HG02678 (cell line): ENCODE measurements at regions not wholly inside any gene's neighbourhood (a gene's known extent, or its start where the extent isn't known, plus 50 kb on each side); places are given as distances from the start of the nearest gene placed in this dataset.

ENCODE experiments used
- ATAC-seq: cut with Tn5 transposase; IDR thresholded peaks from one replicate; pipeline ENCODE4 v1.9.1; 2021; ENCODE audit warnings: mild to moderate bottlenecking, moderate library complexity; ENCODE audit not compliant: unreplicated experiment

DNA sequence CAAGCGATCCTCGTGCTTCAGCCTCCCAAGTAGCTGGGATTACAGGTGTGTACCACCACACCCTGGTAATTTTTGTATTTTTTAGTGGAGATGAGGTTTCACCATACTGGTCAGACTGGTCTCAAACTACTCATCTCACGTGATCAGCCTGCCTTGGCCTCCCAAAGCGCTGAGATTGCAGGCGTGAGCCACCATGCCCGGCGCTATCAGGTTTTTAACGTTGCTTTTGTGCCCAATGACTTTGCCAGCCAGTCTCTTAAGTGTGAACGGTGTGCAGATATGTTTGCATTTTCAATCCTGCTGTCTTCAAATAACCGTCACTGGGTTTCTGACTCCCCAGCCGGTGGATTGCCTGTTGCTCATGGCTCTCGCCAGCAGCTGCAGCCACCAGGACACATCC lies 201.8 kb upstream of the PPP2R2D start:
- ATAC-seq: no peak

DNA sequence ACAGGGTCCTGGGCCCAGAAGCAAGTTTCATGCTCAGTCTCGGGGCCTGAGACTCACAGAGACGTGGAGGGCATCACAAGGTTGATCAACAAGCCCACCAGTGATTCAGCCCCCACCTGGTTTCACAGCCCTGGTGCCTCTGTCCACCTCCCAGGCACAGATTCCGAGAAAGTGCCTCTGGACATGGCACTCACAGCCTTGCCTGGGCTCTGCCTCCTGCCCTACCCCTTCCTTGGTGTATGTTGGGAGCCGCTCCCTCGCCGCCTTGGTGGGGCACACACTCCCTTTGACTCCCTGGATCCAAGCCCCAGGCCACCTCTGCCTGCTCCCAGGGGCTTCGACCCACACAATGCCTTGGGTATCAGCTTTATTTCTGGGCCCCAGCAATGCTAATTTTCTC lies 200.8 kb upstream of the PPP2R2D start:
- ATAC-seq: no peak

DNA sequence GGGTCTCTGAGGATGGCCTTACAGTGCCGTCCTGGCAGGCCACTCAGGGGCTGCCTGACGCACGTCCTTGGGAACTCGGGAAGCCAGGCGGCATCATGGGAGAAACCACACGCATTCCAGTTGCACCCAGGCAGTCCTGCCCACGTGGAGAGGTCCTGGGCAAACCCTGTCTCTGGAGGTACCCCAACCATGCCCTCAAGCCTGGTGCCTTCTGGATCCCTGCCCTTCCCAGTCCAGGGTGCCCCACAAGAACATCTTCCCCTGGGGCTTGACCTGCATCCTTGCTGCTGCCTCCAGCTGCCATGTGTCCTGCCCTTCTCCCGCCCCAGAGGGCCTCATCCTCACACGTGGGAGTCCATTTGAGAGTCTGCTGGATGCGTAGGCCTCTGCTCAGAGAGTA lies 200.3 kb upstream of the PPP2R2D start:
- ATAC-seq: no peak

DNA sequence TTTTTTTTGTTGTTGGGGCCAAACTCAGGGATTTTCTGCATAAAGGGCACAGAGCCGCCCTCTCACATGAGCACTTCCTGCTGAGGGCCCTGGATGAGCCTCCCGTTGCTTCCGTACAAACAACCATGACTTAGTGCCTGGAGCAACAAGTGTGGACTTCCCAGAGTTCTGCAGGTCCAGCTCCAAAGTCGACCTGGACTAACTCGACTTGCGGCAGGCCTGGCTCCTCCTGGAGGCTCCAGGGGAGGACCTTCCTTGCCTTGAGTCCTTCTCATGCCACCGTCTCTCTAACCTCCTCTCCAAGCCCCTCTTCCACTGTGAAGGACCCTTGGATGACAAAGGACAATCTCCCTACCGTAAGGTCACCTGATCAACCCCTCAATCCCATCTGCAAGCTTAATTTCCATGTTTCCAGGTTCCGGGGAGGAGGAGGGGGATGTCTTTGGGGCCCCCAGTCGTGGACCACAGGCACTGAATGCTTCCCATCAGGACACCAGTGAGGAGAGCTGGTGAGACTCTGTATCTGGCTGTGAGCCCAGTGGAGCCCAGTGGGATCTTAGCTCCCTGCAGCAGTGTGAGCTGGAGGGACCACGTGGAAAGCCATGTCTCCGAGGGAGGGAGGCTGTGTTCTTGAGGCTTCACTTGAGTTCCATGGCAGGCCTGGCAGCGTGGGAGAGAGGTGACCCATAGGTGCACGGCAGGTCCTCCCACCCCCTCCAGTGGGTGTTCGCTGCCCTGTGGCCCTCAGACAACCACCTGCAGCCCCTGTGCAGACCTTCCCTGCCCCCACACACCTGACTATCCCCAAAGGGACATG lies 199.5 kb upstream of the PPP2R2D start:
- no peak for ATAC-seq

DNA sequence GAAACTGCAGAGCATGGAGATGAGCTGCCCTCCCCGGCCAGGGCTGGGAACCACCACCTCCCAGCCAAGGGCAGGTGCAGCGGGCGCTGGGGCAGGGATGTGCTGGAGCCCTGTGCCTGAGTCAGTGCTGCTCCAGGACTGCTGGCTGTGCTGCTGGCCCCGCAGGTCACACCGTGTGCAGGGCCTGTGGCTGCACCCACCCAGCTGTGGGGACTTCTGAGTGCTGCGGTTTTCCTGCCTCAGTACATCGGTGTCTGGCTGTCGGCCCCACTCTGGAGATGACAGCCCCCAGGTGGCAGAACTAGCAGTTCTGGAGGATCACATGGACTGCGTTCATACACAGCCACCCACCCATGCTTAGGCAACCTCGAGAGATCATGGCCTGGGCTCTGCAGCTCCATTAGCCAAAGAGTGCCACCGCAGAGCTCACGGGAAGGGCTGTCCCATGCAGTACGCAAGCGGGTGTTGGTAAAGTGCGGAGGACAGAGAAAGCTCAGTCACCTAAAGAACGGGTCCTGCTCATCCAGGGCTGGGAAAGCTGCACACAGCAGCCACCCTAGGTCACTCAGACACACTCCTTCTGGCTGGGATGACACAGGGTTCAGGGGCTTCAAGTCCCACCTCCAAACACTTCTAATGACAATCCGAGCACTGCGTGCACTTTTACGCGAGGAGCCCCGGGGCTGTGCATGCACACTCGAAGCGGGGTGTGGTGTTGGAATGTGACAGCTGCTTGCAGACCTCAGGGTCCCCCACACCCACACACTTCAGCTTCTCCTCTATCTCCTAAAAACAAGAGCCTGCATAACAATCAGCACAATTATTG lies 198.1 kb upstream of the PPP2R2D start:
- no peak for ATAC-seq

DNA sequence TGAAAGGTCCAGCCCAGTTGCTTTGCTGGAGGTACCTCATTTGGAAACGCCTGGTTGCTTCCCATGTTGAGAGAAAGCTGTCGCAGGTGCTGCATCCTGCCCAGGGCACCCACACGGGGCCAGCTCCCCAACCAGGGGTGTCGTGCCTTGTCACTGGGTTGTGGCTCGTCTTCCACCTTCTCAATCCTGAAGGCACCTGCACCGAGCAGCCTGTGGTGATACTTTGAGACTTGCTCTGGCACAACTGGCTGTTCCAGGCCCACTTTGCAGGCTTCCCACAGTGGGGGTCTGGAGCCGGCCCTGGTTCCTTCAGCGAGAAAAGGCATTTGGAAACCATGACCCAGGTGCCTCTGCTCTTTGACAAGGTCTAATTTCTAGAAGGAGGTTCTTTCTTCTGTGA lies 197.3 kb upstream of the PPP2R2D start:
- no peak for ATAC-seq

DNA sequence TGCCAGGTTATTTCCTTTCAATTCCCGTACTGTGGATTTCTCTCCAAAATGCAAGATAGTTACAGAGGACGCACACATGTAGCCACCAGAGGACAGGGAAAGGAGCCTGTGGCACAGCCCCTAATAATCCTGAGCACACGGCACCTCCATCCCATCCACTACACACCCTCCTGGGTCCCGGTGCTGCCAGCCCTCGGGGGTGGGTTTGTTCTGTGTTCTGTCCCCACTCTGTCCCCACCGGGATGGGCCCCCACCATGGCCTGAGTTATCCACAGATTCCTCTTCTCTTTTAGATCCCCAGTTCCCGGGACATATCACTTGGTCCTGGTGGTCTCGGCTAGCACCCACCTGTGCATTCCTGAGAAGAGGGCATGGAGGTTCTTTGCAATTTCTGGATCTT lies 196.9 kb upstream of the PPP2R2D start:
- no peak for ATAC-seq

DNA sequence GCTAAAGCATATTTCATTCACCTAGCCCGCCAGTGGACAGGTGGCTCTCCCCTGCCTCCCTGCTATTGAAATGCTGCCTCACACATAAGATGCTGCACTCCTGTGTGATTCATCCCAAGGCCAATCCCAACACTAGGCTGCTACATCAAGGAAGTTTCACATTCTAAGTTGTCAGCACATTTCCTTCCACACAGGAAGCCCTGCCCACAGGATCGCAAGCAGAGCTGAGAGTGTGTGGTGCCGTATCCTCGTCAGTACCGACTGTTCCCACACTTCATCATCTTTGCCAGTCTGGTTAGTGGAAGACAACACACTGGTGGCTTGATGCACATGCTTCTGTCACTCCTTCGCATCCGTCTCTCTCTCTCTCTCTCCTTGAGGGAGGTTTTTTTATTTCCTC lies 194.3 kb upstream of the PPP2R2D start:
- no peak for ATAC-seq

DNA sequence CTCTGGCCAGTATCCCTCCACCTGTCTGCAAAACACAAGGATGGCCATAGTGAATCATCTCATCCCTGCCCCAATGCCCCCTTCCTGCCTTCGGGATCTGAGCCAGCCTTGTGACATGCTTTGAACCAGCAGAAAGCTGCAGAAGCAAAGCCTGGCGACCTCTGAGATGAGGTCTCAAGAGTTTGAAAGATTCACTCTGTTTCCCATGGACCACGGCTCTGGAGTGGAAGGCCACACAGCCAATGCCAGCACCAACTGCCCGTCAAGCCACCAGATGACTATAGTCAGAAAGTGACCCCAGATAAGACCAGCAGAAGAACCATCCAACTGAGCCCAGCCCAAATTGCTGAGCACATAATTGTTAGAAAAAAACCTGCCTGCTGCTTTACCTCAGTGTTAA lies 193.9 kb upstream of the PPP2R2D start:
- no peak for ATAC-seq

DNA sequence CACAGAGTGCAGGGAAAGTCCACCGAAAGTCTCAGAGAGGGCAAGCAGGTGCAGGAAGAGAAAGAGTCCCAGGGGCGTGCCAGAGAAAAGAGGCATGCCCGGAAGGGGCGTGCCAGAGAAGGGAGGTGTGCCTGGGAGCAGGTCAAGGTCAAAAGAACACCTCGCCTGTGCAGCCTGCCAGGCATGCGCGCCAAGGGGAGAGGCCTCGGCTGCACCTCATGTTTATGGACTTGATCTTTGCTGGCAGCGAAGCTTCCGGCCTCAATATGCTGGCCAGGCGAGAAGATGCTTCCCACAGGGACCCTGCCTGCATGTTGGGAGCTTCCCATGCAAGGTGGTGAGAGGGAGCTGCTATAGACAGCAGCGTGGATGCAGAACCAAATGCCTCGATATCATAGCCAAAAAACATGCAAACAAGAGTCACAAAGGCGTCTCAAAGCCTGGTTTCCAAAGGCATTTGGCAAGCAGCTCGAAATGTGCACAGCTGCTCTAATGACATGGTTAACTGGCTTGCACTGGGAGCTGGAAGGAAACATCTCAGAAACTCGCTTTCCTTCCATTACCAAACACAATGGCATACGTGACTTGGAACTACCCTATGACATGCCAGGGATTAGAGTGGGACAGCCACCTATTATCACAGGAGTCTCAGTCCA lies 192.5 kb upstream of the PPP2R2D start:
- ATAC-seq: no peak

DNA sequence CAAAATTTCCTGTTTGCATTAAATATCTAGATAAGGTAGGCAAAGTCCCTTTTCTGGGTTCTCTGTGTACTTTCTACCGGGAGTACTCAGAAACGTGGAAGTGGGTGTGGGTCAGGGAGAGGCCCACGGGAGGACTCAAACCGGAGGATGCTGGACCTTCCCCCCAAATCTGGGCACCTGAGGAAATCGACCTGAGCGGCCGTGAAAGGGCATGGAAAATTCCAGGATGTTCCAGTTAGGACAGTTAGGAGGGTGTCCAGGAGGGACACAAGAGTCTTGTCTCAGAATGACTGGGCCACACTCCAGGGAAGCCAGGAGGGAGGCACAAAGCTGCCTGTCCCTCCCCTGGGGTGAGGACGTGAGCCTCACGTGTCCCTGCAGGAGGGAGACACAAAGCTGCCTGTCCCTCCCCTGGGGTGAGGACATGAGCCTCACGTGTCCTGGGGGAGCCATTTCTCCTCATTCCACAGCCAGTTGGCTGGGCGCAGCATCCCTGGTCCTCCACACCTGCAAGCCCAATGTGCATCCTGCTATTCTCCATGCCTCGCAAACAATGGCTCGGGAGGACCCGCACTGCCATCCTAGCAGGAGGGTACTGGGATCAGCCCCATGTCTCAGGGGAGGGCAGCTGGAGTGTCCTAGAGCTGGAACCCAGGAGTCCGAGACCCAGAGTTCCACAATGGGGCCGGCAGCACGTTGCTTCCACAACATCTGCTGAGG lies 190.5 kb upstream of the PPP2R2D start:
- no peak for ATAC-seq

DNA sequence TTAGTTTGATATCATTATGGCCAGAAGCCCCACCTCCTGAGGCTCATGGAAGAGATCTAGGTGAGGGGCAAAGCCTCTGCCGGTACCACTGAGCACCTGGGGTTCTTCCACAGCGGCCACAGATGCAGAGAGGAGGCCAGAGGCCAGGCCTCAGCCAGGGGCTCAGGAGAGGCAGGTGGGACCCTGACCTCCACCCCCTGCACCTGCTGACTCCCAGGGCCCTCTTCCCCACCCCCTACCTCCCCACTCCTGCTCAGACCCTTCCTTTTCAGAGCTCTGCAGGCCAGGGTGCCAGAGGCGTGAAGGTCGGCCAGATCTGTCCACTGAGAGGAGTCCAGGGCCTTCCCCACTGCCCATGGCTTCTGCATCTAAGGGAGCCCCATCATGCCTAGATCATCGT lies 178.7 kb upstream of the PPP2R2D start:
- ATAC-seq: no peak

DNA sequence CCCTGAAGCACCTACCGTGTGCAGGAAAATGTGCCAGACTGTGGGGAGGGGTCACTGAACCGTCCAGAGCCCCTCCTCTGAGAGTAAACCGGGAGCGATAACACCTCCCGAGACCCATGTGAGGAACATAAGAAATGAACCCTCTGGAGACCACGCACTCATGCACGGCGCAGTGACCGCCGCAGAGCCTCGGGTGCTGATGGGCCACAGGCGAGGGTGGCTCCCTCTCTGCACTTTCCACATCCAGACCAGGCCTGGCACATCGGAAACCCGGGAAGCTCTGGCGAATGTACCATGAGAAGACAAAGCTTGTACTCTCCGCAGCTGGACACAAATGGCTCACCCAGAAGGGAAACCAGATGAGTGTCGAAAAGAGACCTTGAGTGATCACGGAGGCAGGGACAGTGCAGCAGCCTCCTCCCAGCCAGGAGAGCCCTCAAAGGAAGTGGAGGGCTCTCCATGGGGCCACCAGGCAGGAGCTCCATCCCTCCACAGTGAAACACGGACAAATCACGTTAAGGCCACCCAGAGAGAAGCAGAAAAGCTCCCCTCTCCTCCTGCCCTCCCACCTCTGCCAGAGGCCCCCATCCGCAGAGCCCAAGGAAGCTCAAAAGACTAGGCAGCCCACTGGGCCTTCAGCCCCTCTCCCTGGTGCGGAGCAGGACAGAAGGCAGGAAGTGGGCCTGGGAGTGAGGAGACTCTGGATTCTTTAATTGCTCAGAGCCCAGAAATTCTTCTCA lies 178.1 kb upstream of the PPP2R2D start:
- no peak for ATAC-seq

DNA sequence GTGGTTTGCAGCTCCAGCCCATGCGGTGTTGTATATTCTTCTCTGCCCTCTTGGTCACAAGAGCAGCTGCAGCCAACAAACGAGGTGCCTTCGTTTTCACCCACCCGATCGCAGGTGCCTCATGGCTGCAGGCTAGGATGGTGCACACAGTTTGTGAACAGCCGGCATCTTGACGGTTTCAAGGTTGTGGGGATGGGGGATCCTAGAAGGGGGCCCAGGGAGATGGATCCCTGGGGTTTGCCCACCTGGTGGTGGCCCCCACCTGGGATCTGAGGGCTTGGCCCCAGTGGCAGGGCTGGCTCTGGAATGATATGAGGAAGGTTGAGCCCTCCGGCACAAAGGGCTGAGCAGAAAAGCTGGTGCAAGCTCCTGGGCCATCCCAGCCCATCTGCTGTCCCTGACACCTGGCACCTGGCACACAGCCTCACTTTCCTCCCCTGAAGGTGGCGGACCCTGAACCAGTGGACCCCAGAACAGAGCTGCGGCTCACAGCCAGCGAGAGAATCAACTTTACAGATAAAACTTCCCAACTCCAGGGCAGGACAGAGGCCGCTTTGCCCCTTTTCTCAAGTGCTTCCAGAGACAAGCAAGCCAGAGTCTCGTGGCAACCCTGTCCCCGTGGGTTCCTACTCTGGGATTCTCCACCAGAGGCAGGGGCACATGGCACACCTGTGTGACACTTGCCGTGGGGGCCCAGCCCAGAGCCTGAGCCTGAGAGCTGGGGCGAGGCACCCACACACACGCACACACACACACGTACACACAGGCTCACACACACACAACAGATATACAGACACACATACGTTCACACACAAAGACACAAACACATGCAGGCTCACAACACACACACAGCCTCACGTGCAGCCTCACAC lies 177.3 kb upstream of the PPP2R2D start:
- no peak for ATAC-seq

DNA sequence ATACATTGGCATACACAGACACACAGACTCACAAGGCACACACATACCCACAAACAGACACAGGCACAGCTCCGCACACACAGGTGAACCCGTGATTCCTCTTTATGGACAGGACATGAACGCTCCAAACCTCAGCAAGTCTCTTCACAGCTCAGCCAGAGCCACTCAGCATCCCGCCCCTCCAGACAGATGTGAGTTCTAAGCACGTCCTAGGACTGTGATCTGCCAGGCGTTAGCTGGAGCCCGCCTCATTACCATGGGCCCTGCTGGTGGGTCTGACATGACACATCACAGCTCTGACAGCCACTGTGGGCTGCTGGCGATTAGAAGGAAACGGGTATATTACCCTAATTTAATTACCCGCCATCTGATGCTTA lies 176.7 kb upstream of the PPP2R2D start:
- no peak for ATAC-seq

DNA sequence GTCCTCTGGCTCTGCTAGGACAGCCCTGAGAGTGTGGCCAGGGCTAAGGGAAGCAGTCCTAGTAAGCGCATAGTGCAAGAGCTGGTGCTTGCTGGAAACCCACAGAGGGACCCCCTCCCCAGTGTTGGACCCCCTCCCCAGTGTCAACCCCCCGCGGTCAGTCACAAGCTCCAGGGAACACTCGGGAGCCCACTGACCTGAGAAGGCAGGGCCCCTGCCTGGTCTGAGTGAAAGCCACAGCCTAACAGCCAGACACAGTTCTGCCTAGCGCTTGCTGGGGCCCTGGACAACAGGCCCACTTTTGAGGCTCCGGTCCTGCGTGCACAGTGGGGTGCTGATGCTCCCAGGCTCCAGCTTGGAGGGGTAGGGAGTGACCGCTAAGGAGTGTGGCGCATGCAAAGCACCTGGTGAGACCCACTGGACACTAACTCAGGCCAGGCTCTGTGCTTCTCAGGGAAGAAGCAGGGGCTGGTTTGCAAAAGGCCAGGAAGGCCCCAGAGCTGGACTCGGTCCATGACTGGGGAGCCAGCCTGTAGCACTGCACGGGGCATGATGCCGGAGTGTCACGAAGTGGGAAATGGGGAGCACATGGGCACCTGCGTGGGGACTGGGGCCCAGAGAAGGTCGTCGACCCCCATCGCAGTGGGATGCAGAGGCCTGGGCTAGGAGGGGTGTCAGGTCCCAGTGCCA lies 175.8 kb upstream of the PPP2R2D start:
- no peak for ATAC-seq

DNA sequence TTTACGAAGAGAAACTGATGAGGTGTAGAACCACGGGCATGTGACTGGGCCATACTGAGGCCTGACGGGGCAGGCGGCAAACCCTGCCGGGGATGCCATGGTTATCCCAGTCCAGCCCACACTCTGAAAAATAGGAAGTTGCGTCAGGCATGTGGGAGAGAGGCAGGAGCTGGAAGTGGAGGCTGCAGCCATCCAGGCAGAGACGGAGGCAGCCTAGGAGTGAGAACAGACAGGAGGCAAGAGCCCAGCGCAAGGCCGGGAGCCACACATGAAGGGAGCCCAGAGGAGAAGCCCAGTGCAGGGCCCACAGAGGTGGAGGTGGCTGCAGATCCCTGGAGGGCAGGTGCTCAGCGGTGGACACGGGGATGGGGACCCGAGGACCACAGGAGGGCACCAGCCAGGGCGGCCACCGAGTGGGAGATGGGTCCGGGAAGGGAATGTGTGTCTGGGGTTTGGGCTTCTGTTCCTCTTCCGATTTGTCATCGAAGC lies 175.2 kb upstream of the PPP2R2D start:
- ATAC-seq: no peak

DNA sequence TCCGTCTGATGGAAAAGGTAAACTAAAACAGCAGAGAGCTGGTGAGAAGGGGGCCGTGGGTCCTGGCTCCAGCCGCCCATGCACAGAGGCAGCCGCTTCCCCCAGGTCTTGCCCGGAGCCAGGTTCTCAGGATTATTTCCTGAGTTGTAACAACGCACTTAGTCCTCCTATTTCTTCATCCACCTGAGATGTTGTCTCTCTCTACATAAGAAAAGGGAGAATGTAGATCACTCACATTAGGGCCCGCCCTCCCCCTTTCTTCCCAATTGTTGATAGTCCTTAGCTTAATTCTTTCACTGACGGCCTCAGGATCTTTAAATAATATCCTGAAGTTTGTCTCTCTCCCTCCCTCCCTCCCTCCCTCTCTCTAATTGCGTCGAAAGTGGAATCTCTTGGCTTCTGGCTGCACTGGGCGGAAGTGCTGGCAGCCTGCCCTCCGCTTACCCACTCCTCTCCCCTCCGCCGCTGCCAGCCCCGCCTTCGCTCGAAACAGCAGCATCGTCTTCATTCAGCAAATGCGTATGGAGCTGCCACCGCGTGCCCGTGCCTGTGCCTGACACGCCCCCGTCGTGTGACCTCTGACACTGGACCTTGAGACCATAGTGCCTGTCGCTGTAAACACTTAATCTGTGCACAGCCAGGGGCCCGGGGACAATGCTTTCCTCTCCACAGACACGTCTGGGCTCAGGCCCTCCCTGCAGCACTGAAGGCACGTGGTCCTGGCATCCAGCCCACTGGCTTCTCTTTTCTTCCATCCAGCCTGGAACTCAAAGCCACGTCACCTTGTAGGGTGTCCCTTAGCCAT lies 174.5 kb upstream of the PPP2R2D start:
- no peak for ATAC-seq
